ENCODE measurements at regions not wholly inside any gene's neighbourhood (a gene's known extent, or its start where the extent isn't known, plus 50 kb on each side); places are given as distances from the start of the nearest gene placed in this dataset.

GRCh38 chr13:104143760-104144416 lies 1077.7 kb upstream of the SLC10A2 start:
- DNase-seq (ENCODE audit: low read depth in 2 of 2), result peak in 1 of 2 donors; percentile 3

GRCh38 chr13:104140552-104140951 lies 1074.3 kb upstream of the SLC10A2 start:
- DNase-seq (ENCODE audit: low read depth in 2 of 2), result peak in 1 of 2 donors; percentile 13

- DNase-seq (ENCODE audit: low read depth in 2 of 2), result no peak
These were observed 1071.2 kb upstream of the SLC10A2 start for GRCh38 chr13:104137416-104137815.

- no peak for DNase-seq (ENCODE audit: low read depth in 2 of 2)
These were observed 1066.6 kb upstream of the SLC10A2 start for GRCh38 chr13:104132849-104133248.

- peak in 1 of 2 donors; percentile 3 for DNase-seq (ENCODE audit: low read depth in 2 of 2)
These were observed 1047.9 kb upstream of the SLC10A2 start for GRCh38 chr13:104114101-104114500.

- DNase-seq (ENCODE audit: low read depth in 2 of 2), result no peak
These were observed 1044.8 kb upstream of the SLC10A2 start for GRCh38 chr13:104111031-104111430.

- DNase-seq (ENCODE audit: low read depth in 2 of 2), result peak; percentile 53 to 76
These were observed 1040.6 kb upstream of the SLC10A2 start for GRCh38 chr13:104106705-104107393.

- no peak for DNase-seq (ENCODE audit: low read depth in 2 of 2)
These were observed 1039.5 kb upstream of the SLC10A2 start for GRCh38 chr13:104105418-104106355.

- DNase-seq (ENCODE audit: low read depth in 2 of 2), result no peak
These were observed 1033.5 kb upstream of the SLC10A2 start for GRCh38 chr13:104099750-104100149.

GRCh38 chr13:104098421-104098820 lies 1032.2 kb upstream of the SLC10A2 start:
- peak; percentile 15 to 22 for DNase-seq (ENCODE audit: low read depth in 2 of 2)

GRCh38 chr13:104086759-104087158 lies 1020.5 kb upstream of the SLC10A2 start:
- no peak for DNase-seq (ENCODE audit: low read depth in 2 of 2)

GRCh38 chr13:104086210-104086609 lies 1020.0 kb upstream of the SLC10A2 start:
- DNase-seq (ENCODE audit: low read depth in 2 of 2), result no peak

GRCh38 chr13:104085611-104086010 lies 1019.4 kb upstream of the SLC10A2 start:
- DNase-seq (ENCODE audit: low read depth in 2 of 2), result no peak

- DNase-seq (ENCODE audit: low read depth in 2 of 2), result no peak
These were observed 1008.1 kb upstream of the SLC10A2 start for GRCh38 chr13:104074326-104074725.

- DNase-seq (ENCODE audit: low read depth in 2 of 2), result no peak
These were observed 1005.6 kb upstream of the SLC10A2 start for GRCh38 chr13:104071806-104072205.

GRCh38 chr13:104065328-104065727 lies 999.1 kb upstream of the SLC10A2 start:
- no peak for DNase-seq (ENCODE audit: low read depth in 2 of 2)

GRCh38 chr13:104057861-104058260 lies 991.6 kb upstream of the SLC10A2 start:
- no peak for DNase-seq (ENCODE audit: low read depth in 2 of 2)

- DNase-seq (ENCODE audit: low read depth in 2 of 2), result no peak
These were observed 979.7 kb upstream of the SLC10A2 start for GRCh38 chr13:104045907-104046306.

GRCh38 chr13:104043184-104043583 lies 977.0 kb upstream of the SLC10A2 start:
- DNase-seq (ENCODE audit: low read depth in 2 of 2), result no peak

GRCh38 chr13:104034891-104035290 lies 968.7 kb upstream of the SLC10A2 start:
- DNase-seq (ENCODE audit: low read depth in 2 of 2), result no peak

GRCh38 chr13:104025303-104025702 lies 959.1 kb upstream of the SLC10A2 start:
- DNase-seq (ENCODE audit: low read depth in 2 of 2), result no peak
